ENCODE measurements at regions not wholly inside any gene's neighbourhood (a gene's known extent, or its start where the extent isn't known, plus 50 kb on each side); places are given as distances from the start of the nearest gene placed in this dataset.
"Not testable (repeated sequence)": the region's sequence is repeated elsewhere in the genome, so short reads cannot be mapped to it uniquely, and the experiment has no call there.

GRCh38 chr7:96778263-96778662 is 68.6 kb upstream of the SEM1 start:
- no peak overlapping the region for H3K4me3 ChIP-seq
- no peak for DNase-seq (ENCODE audit: extremely low spot score)
- no peaks in the 10 kb centered on the region for H3K27me3 ChIP-seq
- no peak overlapping the region for H3K27ac ChIP-seq (replicated peaks in 1 of 4)
- H3K36me3 ChIP-seq = no peaks in the 10 kb centered on the region
- no peaks in the 10 kb centered on the region for H3K4me1 ChIP-seq
- intact Hi-C loops (cut with DNase I) = no loop called here
- H3K9me3 ChIP-seq = no peaks in the 10 kb centered on the region
- TF ChIP-seq POLR2A (IDR thresholded peaks at IDR 0.05; ENCODE audit: low read depth) (no peak), EP300 (IDR thresholded peaks at IDR 0.05) (no peak), CTCF (IDR thresholded peaks at IDR 0.05) (no peak), POLR2AphosphoS5 (IDR thresholded peaks at IDR 0.05) (no peak)
- 49% methylated on average over 3 of the region's 3 CpGs for WGBS

GRCh38 chr7:96781919-96782318 is 72.3 kb upstream of the SEM1 start:
- intact Hi-C loops (cut with DNase I) = no loop called here
- no peak for DNase-seq (ENCODE audit: extremely low spot score)
- TF ChIP-seq POLR2A (IDR thresholded peaks at IDR 0.05; ENCODE audit: low read depth) (no peak), CTCF (IDR thresholded peaks at IDR 0.05) (no peak), POLR2AphosphoS5 (IDR thresholded peaks at IDR 0.05) (no peak), EP300 (IDR thresholded peaks at IDR 0.05) (no peak)
- H3K36me3 ChIP-seq = no peaks in the 10 kb centered on the region
- no peak overlapping the region for H3K4me3 ChIP-seq
- H3K27me3 ChIP-seq = no peaks in the 10 kb centered on the region
- no peak overlapping the region for H3K27ac ChIP-seq (replicated peaks in 1 of 4)
- H3K9me3 ChIP-seq = no peaks in the 10 kb centered on the region
- H3K4me1 ChIP-seq = no peaks in the 10 kb centered on the region

GRCh38 chr7:96782686-96783298 is 73.1 kb upstream of the SEM1 start:
- WGBS = 72% methylated on average over 7 of the region's 7 CpGs
- H3K4me1 ChIP-seq; H3K27me3 ChIP-seq; H3K27ac ChIP-seq (replicated peaks in 1 of 4); H3K36me3 ChIP-seq; H3K4me3 ChIP-seq; H3K9me3 ChIP-seq; intact Hi-C loops (cut with DNase I); DNase-seq (ENCODE audit: extremely low spot score): not testable (repeated sequence)

- WGBS = 85% methylated on average over 1 of the region's 1 CpG
- Histone ChIP-seq H3K4me1 (no peaks in the 10 kb centered on the region), H3K36me3 (no peaks in the 10 kb centered on the region), H3K9me3 (no peaks in the 10 kb centered on the region), H3K4me3 (no peak overlapping the region), H3K27me3 (no peaks in the 10 kb centered on the region), H3K27ac (replicated peaks in 1 of 4) (no peak overlapping the region)
- intact Hi-C loops (cut with DNase I) = no loop called here
- DNase-seq (ENCODE audit: extremely low spot score) = no peak
- no peak for TF ChIP-seq POLR2A (IDR thresholded peaks at IDR 0.05; ENCODE audit: low read depth)
- no peak for TF ChIP-seq EP300 (IDR thresholded peaks at IDR 0.05)
- no peak for TF ChIP-seq CTCF (IDR thresholded peaks at IDR 0.05)
- no peak for TF ChIP-seq POLR2AphosphoS5 (IDR thresholded peaks at IDR 0.05)
Measured at GRCh38 chr7:96784597-96784996, 75.0 kb upstream of the SEM1 start.

GRCh38 chr7:96786261-96786997 is 76.8 kb upstream of the SEM1 start:
- no peaks in the 10 kb centered on the region for H3K4me1 ChIP-seq
- intact Hi-C loops (cut with DNase I) = no loop called here
- H3K36me3 ChIP-seq = no peaks in the 10 kb centered on the region
- H3K4me3 ChIP-seq = no peak overlapping the region
- H3K27ac ChIP-seq (replicated peaks in 1 of 4) = no peak overlapping the region
- WGBS = 55% methylated on average over 15 of the region's 15 CpGs
- DNase-seq (ENCODE audit: extremely low spot score) = no peak
- no peaks in the 10 kb centered on the region for H3K27me3 ChIP-seq
- no peaks in the 10 kb centered on the region for H3K9me3 ChIP-seq
- TF ChIP-seq POLR2A (IDR thresholded peaks at IDR 0.05; ENCODE audit: low read depth) (no peak), CTCF (IDR thresholded peaks at IDR 0.05) (no peak), POLR2AphosphoS5 (IDR thresholded peaks at IDR 0.05) (no peak), EP300 (IDR thresholded peaks at IDR 0.05) (no peak)

All from esophagus muscularis mucosa (tissue), 4 donors.